ENCODE measurements at regions not wholly inside any gene's neighbourhood (a gene's known extent, or its start where the extent isn't known, plus 50 kb on each side); places are given as distances from the start of the nearest gene placed in this dataset.

- ATAC-seq (no peak), DNase-seq (no peak)
These were observed 229.6 kb upstream of the ANO3 start for GRCh38 chr11:26102325-26102724.

GRCh38 chr11:26105762-26106423 is 226.0 kb upstream of the ANO3 start:
- ATAC-seq = no peak

GRCh38 chr11:26106726-26107125 is 225.2 kb upstream of the ANO3 start:
- no peak for ATAC-seq
- DNase-seq = no peak

More at GRCh38 chr11:26105762-26106423, 226.0 kb upstream of the ANO3 start:
- no peak for DNase-seq

- ATAC-seq (no peak), DNase-seq (no peak)
These were observed 222.1 kb upstream of the ANO3 start for GRCh38 chr11:26109658-26110368.

- no peak for DNase-seq
- ATAC-seq = no peak
These were observed 219.7 kb upstream of the ANO3 start for GRCh38 chr11:26112264-26112663.

- ATAC-seq (no peak), DNase-seq (no peak)
These were observed 210.5 kb upstream of the ANO3 start for GRCh38 chr11:26121466-26121865.

- ATAC-seq (no peak), DNase-seq (no peak)
These were observed 205.2 kb upstream of the ANO3 start for GRCh38 chr11:26126741-26127140.

GRCh38 chr11:26127336-26127735 is 204.6 kb upstream of the ANO3 start:
- ATAC-seq (no peak), DNase-seq (no peak)

- DNase-seq = no peak
These were observed 200.5 kb upstream of the ANO3 start for GRCh38 chr11:26131406-26131805.

GRCh38 chr11:26134053-26134452 is 197.9 kb upstream of the ANO3 start:
- no peak for ATAC-seq
- no peak for DNase-seq

More at GRCh38 chr11:26131406-26131805, 200.5 kb upstream of the ANO3 start:
- ATAC-seq = no peak

- DNase-seq (no peak), ATAC-seq (no peak)
These were observed 197.2 kb upstream of the ANO3 start for GRCh38 chr11:26134481-26135355.

GRCh38 chr11:26137651-26138050 is 194.3 kb upstream of the ANO3 start:
- ATAC-seq (no peak), DNase-seq (no peak)

GRCh38 chr11:26142891-26143290 is 189.0 kb upstream of the ANO3 start:
- ATAC-seq = no peak
- DNase-seq = no peak

GRCh38 chr11:26143566-26144290 is 188.2 kb upstream of the ANO3 start:
- no peak for DNase-seq
- no peak for ATAC-seq

- ATAC-seq = no peak
- DNase-seq = no peak
These were observed 187.6 kb upstream of the ANO3 start for GRCh38 chr11:26144291-26144690.

GRCh38 chr11:26144911-26145310 is 187.0 kb upstream of the ANO3 start:
- DNase-seq (no peak), ATAC-seq (no peak)

GRCh38 chr11:26149585-26149984 is 182.3 kb upstream of the ANO3 start:
- no peak for ATAC-seq
- no peak for DNase-seq

GRCh38 chr11:26150031-26150430 is 181.9 kb upstream of the ANO3 start:
- DNase-seq = no peak
- no peak for ATAC-seq

- ATAC-seq (no peak), DNase-seq (no peak)
These were observed 173.7 kb upstream of the ANO3 start for GRCh38 chr11:26158251-26158650.

- ATAC-seq = no peak
- no peak for DNase-seq
These were observed 169.6 kb upstream of the ANO3 start for GRCh38 chr11:26162291-26162690.

- no peak for DNase-seq
- no peak for ATAC-seq
These were observed 145.5 kb upstream of the ANO3 start for GRCh38 chr11:26186389-26186788.

GRCh38 chr11:26187639-26188038 is 144.3 kb upstream of the ANO3 start:
- ATAC-seq (no peak), DNase-seq (no peak)
